ENCODE measurements at regions not wholly inside any gene's neighbourhood (a gene's known extent, or its start where the extent isn't known, plus 50 kb on each side); places are given as distances from the start of the nearest gene placed in this dataset.
A peak's percentile ranks its signal among the peaks of the same experiment; 100 is the strongest.

DNA sequence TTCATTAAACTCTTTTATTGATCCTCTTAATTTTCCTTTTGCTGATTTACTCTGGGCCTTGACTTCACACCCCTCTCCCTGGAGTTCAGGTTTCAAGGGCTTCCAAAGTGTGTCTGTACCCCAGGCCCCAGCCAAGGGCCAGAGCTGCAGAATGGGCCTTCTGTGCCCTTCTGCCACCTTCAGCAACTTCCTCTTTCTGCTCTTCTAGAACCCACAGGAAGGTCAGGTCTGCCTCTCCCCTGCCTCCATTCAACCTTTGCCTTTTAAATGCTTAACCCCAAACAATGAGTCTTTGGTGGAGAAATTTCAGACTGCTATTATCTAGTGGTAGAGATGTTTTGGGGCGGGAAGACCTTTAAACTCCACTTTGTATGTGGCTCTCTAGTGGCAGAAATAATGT lies 63.1 kb downstream of the TSN start:
- Histone ChIP-seq H3K9me3 (ENCODE audit: low read length) (no peaks in the 10 kb centered on the region), H2AFZ (ENCODE audit: low read length) (0 out of 2 replicates have a peak overlapping the region, but pooled peaks have one; percentile 5), H3K36me3 (ENCODE audit: insufficient read depth, low read length) (no peaks in the 10 kb centered on the region), H3K4me3 (ENCODE audit: low read length) (no peak overlapping the region), H3K4me2 (ENCODE audit: low read depth, low read length, poor library complexity, severe bottlenecking) (no peak overlapping the region), H3K27me3 (ENCODE audit: low read length) (no peaks in the 10 kb centered on the region), H3K4me1 (ENCODE audit: low read length) (peaks cover 37% of the 10 kb centered on the region), H3K27ac (ENCODE audit: low read length) (0 out of 2 replicates have a peak overlapping the region, but pooled peaks have one; percentile 2), H3K79me2 (ENCODE audit: low read length) (no peaks in the 10 kb centered on the region), H3K9me2 (replicated peaks; ENCODE audit: insufficient read depth, low read length) (no peaks in the 10 kb centered on the region), H4K20me1 (ENCODE audit: insufficient read depth, low read depth, low read length) (no peaks in the 10 kb centered on the region), H3K9ac (ENCODE audit: low read length) (peak overlapping the region; percentile 25; the same call in 1 of the 2 replicates)
- peak; percentile 63 for DNase-seq

GRCh38 chr2:121819846-121820245 lies 64.4 kb downstream of the TSN start:
- Histone ChIP-seq H3K27ac (ENCODE audit: low read length) (no peak overlapping the region; the same call in 1 of the 2 replicates), H3K9ac (ENCODE audit: low read length) (no peak overlapping the region), H3K27me3 (ENCODE audit: low read length) (no peaks in the 10 kb centered on the region), H3K4me3 (ENCODE audit: low read length) (no peak overlapping the region), H2AFZ (ENCODE audit: low read length) (peak overlapping the region; percentile 46; the same call in 1 of the 2 replicates), H3K9me3 (ENCODE audit: low read length) (no peaks in the 10 kb centered on the region), H3K4me1 (ENCODE audit: low read length) (peaks cover 37% of the 10 kb centered on the region), H3K4me2 (ENCODE audit: low read depth, low read length, poor library complexity, severe bottlenecking) (peak overlapping the region; percentile 5), H3K36me3 (ENCODE audit: insufficient read depth, low read length) (no peaks in the 10 kb centered on the region), H4K20me1 (ENCODE audit: insufficient read depth, low read depth, low read length) (no peaks in the 10 kb centered on the region), H3K9me2 (replicated peaks; ENCODE audit: insufficient read depth, low read length) (no peaks in the 10 kb centered on the region), H3K79me2 (ENCODE audit: low read length) (no peaks in the 10 kb centered on the region)
- peak; percentile 59 for DNase-seq

DNA sequence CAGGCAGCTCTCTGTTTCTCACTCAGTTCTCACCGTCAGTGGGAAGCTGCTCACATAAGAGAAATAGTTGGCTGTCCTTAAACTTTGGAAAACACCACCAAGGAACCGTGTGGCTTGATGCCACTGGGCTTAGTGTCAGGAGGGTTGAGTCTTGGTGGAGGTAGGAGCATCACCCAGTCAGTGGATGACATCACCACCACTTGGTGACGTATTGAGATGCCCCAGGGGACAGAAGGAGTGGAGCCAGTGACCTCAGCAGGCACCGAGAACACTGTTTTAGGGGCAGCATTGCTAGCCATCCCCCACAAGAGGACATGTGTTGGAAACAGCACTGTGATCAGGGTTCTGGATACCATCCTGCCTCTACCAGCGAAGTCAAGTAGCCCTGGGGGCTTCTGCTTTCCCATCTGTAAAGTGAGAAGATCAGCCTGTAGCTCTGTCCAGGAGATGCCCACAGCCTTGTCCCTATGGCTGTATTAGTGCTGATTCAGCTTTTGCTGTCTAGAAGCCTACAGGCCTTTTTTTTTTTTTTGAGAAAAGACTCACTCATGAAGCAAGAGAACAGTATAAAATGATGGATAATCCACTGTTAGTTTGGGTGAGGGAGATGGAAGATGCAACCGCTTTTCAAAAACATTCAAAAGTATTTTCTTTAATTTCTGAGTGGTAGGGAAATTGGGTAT lies 66.2 kb downstream of the TSN start:
- H3K4me3 ChIP-seq (ENCODE audit: low read length): no peak overlapping the region
- no peaks in the 10 kb centered on the region for H3K9me2 ChIP-seq (replicated peaks; ENCODE audit: insufficient read depth, low read length)
- H3K9ac ChIP-seq (ENCODE audit: low read length): no peak overlapping the region
- no peak overlapping the region for H3K4me2 ChIP-seq (ENCODE audit: low read depth, low read length, poor library complexity, severe bottlenecking)
- H3K36me3 ChIP-seq (ENCODE audit: insufficient read depth, low read length): no peaks in the 10 kb centered on the region
- H2AFZ ChIP-seq (ENCODE audit: low read length): no peak overlapping the region
- no peak overlapping the region for H3K27ac ChIP-seq (ENCODE audit: low read length)
- no peaks in the 10 kb centered on the region for H4K20me1 ChIP-seq (ENCODE audit: insufficient read depth, low read depth, low read length)
- no peaks in the 10 kb centered on the region for H3K79me2 ChIP-seq (ENCODE audit: low read length)
- no peaks in the 10 kb centered on the region for H3K27me3 ChIP-seq (ENCODE audit: low read length)
- H3K9me3 ChIP-seq (ENCODE audit: low read length): no peaks in the 10 kb centered on the region
- peaks cover 36% of the 10 kb centered on the region for H3K4me1 ChIP-seq (ENCODE audit: low read length)
- DNase-seq: no peak

DNA sequence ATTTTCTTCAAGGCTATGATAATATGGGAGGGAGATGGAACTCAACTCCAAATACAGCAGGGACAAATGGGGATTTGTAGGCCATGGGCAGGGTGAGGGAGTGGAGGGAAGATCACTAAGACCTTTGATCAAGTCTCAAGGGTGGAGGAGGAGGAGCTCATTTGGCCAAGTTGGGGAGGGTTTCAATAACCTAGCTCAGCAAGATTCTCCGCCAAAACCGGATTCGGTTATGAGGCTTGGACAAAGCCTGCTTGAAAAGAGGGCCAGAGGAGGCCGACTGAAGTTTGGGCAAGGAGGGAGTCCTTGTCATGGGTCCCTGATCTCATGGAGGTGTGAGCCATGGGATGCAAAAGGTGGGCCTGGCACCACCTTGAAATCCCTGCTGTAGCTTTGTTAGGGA lies 68.8 kb downstream of the TSN start:
- no peaks in the 10 kb centered on the region for H3K27me3 ChIP-seq (ENCODE audit: low read length)
- no peak overlapping the region for H3K9ac ChIP-seq (ENCODE audit: low read length)
- peaks cover 11% of the 10 kb centered on the region for H3K4me1 ChIP-seq (ENCODE audit: low read length)
- H3K9me3 ChIP-seq (ENCODE audit: low read length): no peaks in the 10 kb centered on the region
- DNase-seq: no peak
- no peaks in the 10 kb centered on the region for H3K36me3 ChIP-seq (ENCODE audit: insufficient read depth, low read length)
- H4K20me1 ChIP-seq (ENCODE audit: insufficient read depth, low read depth, low read length): no peaks in the 10 kb centered on the region
- no peak overlapping the region for H2AFZ ChIP-seq (ENCODE audit: low read length)
- H3K79me2 ChIP-seq (ENCODE audit: low read length): no peaks in the 10 kb centered on the region
- no peak overlapping the region for H3K4me3 ChIP-seq (ENCODE audit: low read length)
- no peak overlapping the region for H3K4me2 ChIP-seq (ENCODE audit: low read depth, low read length, poor library complexity, severe bottlenecking)
- H3K9me2 ChIP-seq (replicated peaks; ENCODE audit: insufficient read depth, low read length): no peaks in the 10 kb centered on the region
- H3K27ac ChIP-seq (ENCODE audit: low read length): no peak overlapping the region

DNA sequence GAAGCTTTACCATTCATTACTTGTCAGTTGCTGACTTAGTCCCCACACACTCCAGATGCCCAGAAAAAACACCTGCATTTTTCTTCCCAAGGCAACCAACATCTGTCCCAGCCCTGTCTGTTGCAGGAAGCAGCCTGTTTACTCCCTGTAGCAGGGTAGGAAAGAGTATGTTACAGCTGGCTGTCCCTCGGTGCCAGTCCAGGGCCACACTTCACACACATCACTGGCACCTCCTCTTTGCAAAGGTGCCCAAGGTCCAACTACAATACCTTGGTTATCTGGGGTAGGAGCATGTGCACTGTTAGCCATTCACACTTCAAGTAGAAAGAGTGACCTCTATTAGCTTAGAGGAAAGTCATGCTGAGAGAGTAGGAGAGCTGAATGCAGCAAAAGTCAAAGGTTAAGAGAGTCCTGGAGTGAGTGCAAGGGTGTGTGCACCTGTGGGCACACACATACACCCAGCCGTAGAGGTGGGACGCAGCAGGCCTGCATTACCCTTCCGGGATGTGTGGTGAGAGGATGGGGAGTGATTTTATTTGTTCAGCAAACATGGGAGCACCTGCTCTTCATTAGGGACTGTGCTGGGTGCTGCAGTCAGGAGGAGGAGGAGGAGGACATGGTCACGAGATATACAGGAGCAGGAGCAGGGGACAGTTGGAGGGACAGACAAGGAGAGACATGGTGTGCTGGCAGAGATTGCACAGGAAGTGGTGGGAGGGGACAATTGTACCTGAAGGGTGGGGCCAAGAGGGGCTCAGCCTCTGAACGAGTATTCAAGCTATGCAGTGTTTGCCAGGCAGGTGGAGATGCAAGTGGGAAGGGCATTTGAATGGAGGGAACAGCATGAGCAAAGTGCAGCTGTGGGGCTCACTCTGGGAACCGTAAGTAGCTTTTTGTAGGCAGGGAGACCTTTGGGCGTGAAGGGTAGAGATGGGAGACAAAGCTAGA lies 69.8 kb downstream of the TSN start:
- H3K36me3 ChIP-seq (ENCODE audit: insufficient read depth, low read length): no peaks in the 10 kb centered on the region
- no peak overlapping the region for H3K9ac ChIP-seq (ENCODE audit: low read length)
- no peaks in the 10 kb centered on the region for H3K79me2 ChIP-seq (ENCODE audit: low read length)
- no peak overlapping the region for H3K4me3 ChIP-seq (ENCODE audit: low read length)
- no peaks in the 10 kb centered on the region for H3K9me3 ChIP-seq (ENCODE audit: low read length)
- no peak for DNase-seq
- H4K20me1 ChIP-seq (ENCODE audit: insufficient read depth, low read depth, low read length): no peaks in the 10 kb centered on the region
- H3K4me2 ChIP-seq (ENCODE audit: low read depth, low read length, poor library complexity, severe bottlenecking): no peak overlapping the region
- H3K27ac ChIP-seq (ENCODE audit: low read length): no peak overlapping the region
- H2AFZ ChIP-seq (ENCODE audit: low read length): no peak overlapping the region
- H3K4me1 ChIP-seq (ENCODE audit: low read length): peaks cover under 1% of the 10 kb centered on the region
- H3K27me3 ChIP-seq (ENCODE audit: low read length): no peaks in the 10 kb centered on the region
- no peaks in the 10 kb centered on the region for H3K9me2 ChIP-seq (replicated peaks; ENCODE audit: insufficient read depth, low read length)

DNA sequence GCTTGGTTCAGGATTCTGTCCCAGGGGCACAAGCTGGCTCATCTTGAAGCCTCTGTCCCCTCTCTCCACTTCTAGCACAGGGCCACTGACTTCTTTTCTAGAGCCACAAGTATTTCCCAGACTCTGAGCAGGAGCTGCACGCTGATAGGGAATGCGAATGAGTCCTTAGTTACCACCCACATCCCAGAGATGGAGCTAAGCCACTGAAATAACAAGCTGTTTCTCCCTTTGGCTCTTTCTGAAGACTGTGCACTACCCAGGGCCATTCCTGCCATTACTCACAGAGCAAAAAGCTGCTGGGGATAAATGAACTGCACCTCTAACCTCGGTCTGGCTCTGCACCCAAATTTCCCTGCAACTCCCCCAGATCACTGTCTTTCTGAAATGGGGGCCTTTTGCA lies 70.6 kb downstream of the TSN start:
- DNase-seq: no peak
- Histone ChIP-seq H2AFZ (ENCODE audit: low read length) (no peak overlapping the region), H3K9me3 (ENCODE audit: low read length) (no peaks in the 10 kb centered on the region), H3K4me1 (ENCODE audit: low read length) (no peaks in the 10 kb centered on the region), H3K9ac (ENCODE audit: low read length) (no peak overlapping the region), H3K79me2 (ENCODE audit: low read length) (no peaks in the 10 kb centered on the region), H3K27ac (ENCODE audit: low read length) (no peak overlapping the region), H3K36me3 (ENCODE audit: insufficient read depth, low read length) (no peaks in the 10 kb centered on the region), H3K4me2 (ENCODE audit: low read depth, low read length, poor library complexity, severe bottlenecking) (no peak overlapping the region), H3K4me3 (ENCODE audit: low read length) (no peak overlapping the region), H4K20me1 (ENCODE audit: insufficient read depth, low read depth, low read length) (no peaks in the 10 kb centered on the region), H3K27me3 (ENCODE audit: low read length) (no peaks in the 10 kb centered on the region), H3K9me2 (replicated peaks; ENCODE audit: insufficient read depth, low read length) (no peaks in the 10 kb centered on the region)

DNA sequence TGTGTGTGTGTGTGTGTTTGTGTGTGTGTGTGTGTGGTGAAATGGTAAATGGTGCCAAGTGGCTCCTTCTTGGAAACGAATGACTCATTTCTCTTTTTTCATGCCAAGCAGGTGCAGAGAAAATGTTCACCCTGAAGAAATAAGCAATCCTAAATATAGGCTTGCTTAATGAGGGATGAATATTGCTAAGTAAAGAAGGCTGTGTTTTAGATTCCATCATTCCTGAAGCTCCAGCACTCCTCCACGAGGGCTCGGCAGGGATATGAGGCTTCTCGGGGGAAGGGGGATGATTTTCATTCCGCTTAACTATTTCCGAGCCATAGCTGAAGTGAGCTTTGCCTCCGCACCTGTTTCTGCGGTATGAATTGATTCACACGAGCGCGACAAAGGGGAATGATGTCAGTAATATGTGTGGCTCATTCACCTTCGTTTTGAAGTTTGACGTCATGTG lies 72.9 kb downstream of the TSN start:
- Histone ChIP-seq H3K36me3 (ENCODE audit: insufficient read depth, low read length) (no peaks in the 10 kb centered on the region), H3K4me2 (ENCODE audit: low read depth, low read length, poor library complexity, severe bottlenecking) (no peak overlapping the region), H3K9ac (ENCODE audit: low read length) (no peak overlapping the region), H3K79me2 (ENCODE audit: low read length) (no peaks in the 10 kb centered on the region), H3K9me3 (ENCODE audit: low read length) (no peaks in the 10 kb centered on the region), H3K9me2 (replicated peaks; ENCODE audit: insufficient read depth, low read length) (no peaks in the 10 kb centered on the region), H2AFZ (ENCODE audit: low read length) (no peak overlapping the region), H3K4me1 (ENCODE audit: low read length) (peaks cover 9% of the 10 kb centered on the region; the same call in 1 of the 2 replicates), H3K27ac (ENCODE audit: low read length) (no peak overlapping the region), H4K20me1 (ENCODE audit: insufficient read depth, low read depth, low read length) (no peaks in the 10 kb centered on the region), H3K4me3 (ENCODE audit: low read length) (no peak overlapping the region), H3K27me3 (ENCODE audit: low read length) (no peaks in the 10 kb centered on the region)
- DNase-seq: no peak

DNA sequence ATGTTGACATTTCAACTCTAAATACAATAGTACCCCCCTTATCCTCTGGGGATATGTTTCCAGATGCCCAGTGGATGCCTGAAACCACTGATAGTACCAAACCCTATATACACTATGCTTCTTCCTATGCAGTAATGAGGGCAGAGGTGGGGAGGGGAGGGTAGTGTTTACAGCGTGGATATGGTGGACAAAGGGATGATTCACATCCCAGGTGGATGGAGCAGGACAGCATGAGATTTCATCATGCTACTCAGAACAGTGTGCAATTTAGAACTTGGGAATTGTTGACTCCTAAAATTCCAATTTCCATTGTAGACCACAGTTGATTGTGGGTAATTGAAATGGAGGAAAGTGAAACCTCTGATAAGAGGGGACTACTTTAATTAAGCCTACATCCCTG lies 75.4 kb downstream of the TSN start:
- Histone ChIP-seq H3K4me3 (ENCODE audit: low read length) (no peak overlapping the region), H3K27me3 (ENCODE audit: low read length) (no peaks in the 10 kb centered on the region), H3K27ac (ENCODE audit: low read length) (no peak overlapping the region), H3K79me2 (ENCODE audit: low read length) (no peaks in the 10 kb centered on the region), H3K4me2 (ENCODE audit: low read depth, low read length, poor library complexity, severe bottlenecking) (no peak overlapping the region), H3K9ac (ENCODE audit: low read length) (no peak overlapping the region), H3K9me2 (replicated peaks; ENCODE audit: insufficient read depth, low read length) (no peaks in the 10 kb centered on the region), H3K36me3 (ENCODE audit: insufficient read depth, low read length) (no peaks in the 10 kb centered on the region), H4K20me1 (ENCODE audit: insufficient read depth, low read depth, low read length) (no peaks in the 10 kb centered on the region), H2AFZ (ENCODE audit: low read length) (no peak overlapping the region), H3K9me3 (ENCODE audit: low read length) (no peaks in the 10 kb centered on the region), H3K4me1 (ENCODE audit: low read length) (peaks cover 9% of the 10 kb centered on the region; the same call in 1 of the 2 replicates)
- DNase-seq: no peak
